Germinal center (tissue), 1 donor: ENCODE measurements at regions not wholly inside any gene's neighbourhood (a gene's known extent, or its start where the extent isn't known, plus 50 kb on each side); places are given as distances from the start of the nearest gene placed in this dataset.
"Not testable (repeated sequence)": the region's sequence is repeated elsewhere in the genome, so short reads cannot be mapped to it uniquely, and the experiment has no call there.

Experiments used
- DNase-seq: peaks from one replicate; pipeline ENCODE4 v3.0.0; 2012; ENCODE audit warnings: mixed read lengths, low spot score

DNA sequence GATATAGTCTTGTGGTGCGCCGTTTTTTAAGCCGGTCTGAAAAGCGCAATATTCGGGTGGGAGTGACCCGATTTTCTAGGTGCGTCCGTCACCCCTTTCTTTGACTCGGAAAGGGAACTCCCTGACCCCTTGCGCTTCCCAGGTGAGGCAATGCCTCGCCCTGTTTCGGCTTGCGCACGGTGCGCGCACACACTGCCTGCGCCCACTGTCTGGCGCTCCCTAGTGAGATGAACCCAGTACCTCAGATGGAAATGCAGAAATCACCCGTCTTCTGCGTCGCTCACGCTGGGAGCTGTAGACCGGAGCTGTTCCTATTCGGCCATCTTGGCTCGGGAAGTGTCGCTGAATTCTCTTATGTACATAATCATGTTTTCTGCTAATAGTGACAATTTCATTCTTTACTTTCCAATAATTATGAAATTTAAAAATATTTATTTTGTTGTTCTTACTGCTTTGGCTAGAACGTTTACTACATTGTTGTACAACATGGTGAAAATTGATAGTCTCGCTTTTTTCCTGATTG, 61.2 kb upstream of the MINDY3 start:
- DNase-seq = not testable (repeated sequence)

DNA sequence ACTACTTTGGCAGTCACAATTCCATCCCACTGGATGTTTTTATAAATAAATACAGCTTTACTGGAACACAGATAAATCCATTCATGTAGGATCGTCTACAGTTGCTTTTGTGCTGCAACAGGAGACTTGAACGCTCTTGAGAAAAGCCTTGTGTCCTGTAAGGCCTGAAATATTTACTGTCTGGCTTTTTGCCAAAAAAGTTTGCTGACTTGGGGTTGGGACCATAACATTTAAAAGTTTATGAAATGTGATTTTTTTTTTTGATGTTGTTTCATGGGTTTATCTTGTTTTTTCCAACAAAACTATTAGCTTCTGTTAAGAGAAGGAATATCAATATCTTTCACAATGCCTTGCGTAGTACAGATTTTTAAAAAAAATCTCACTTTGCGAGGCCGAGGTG, 71.1 kb upstream of the MINDY3 start:
- DNase-seq = no peak

DNA sequence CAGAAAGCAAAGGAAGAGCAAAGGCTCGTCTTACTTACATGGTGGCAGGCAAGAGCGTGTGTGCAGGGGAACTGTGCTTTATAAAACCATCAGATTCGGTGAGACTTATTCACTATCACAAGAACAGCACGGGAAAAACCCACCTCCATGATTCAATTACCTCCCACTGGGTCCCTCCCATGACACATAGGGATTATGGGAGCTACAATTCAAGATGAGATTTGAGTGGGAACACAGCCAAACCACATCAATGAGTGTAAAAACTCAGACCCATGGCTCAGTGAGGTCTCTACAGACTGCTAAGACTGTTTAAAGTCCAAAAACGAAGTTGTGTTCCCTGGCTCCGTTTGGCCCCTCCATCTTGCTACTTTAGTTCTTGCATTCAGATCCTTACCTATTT, 79.2 kb upstream of the MINDY3 start:
- DNase-seq = not testable (repeated sequence)

DNA sequence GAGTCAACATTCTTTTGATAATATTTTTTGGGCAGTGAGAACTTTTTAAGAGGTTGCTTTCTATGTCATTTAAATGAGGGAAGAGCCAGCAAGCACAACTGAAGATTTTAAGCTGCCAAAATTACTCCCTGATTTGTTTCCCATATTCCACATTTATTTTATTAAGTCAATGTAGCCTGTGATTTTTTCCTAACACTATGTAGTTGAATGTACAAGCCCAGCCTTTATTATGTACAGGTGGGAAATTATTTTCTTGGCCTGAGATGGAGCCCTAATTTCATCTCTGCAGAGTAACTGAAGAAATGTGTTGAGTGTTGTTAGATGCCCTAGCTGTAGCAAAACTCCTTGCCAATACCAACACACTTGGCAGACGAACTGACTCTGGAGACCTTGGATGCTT, 83.1 kb upstream of the MINDY3 start:
- no peak for DNase-seq

DNA sequence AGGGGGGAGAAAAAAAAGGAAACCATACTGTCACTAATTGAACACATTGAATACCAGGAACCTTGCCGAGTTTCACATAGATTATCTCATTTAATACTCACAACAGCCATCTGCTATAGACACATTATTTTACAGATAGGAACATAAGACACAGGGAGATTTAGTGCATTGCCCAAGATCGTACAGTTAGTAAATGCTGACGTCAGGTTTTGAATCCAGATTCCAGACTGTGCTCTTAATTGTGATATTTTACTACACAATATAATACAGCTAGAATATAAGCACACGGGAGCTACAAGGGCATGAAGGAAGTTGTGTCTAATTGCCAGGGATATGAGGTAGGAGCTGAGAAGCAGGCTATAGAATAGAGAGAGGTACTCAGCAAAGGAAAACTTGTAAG, 93.9 kb upstream of the MINDY3 start:
- no peak for DNase-seq

DNA sequence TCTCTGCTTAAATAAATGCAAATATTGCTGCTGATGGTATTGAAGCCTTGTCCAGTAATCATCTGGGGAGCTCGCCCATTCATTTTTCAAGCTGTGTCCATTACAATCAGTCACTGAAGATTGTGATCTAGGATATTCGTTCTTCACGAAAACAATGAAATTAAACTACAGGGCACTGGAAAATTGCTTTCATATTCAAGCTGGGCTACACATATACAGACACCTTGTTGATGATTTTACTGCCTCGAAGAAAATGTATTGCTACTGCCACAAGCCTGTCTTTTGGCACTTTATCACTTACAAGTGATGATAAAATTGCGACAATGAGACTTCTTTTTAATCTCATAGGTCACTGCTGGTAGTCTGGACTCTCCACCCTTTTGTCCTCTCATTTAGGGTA, 100.0 kb upstream of the MINDY3 start:
- no peak for DNase-seq

DNA sequence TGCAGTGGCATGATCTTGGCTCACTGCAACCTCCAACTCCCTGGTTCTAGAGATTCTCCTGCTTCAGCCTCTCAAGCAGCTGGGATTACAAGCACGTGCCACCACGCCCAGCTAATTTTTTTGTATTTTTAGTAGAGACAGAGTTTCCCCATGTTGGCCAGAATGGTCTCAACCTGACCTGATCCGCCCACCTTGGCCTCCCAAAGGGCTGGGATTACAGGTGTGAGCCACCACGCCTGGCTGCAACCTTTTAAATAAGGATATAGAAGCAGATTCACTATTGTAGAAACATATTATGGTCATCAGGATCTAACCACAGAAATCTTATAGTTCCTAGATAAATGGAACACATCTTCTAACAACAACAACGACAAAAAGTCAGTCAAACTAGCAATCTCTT, 112.4 kb upstream of the MINDY3 start:
- DNase-seq = not testable (repeated sequence)

DNA sequence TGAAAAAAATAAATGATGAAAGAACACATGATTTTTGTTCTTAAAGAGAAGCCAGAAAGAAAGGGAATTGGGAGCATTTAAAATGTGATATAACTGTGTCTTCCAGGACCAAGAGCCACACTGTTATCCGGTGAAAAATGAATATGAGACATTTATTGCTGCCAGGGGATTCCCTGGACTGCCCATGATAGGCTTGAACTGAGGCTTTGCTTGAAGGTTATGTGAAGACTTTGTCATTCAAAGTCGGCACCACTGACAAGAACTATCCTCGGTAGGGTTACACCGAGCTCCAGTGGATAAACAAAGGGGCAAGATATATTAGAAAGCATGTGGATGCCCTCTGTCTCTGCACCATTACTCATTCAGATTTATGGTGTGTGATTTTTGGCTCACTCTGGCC, 125.4 kb upstream of the MINDY3 start:
- DNase-seq = no peak

DNA sequence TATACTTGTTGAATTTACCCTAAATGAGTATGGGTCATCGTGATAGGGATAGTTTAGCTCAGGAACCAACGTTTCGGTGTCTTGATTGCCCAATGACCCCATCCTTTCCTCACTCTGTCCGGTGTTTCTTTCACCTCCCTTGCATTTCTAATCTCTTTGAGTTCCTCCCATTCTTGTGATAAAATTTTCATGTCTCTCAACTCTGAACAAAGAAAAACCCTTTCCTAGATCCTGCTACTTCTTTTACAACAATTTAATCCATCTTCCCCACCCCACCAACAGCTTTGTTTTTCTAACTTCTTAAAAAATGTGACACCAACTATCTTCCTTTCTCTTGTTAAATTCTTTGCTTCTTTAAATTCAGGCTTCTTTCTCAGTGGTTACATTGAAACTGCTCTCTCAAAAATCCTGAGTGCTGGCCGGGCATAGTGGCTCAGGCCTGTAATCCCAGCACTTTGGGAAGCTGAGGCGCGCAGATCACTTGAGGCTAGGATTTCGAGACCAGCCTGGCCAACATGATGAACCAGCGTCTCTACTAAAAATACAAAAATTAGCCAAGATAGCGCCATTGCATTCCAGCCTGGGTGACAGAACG, 130.3 kb upstream of the MINDY3 start:
- DNase-seq = no peak

DNA sequence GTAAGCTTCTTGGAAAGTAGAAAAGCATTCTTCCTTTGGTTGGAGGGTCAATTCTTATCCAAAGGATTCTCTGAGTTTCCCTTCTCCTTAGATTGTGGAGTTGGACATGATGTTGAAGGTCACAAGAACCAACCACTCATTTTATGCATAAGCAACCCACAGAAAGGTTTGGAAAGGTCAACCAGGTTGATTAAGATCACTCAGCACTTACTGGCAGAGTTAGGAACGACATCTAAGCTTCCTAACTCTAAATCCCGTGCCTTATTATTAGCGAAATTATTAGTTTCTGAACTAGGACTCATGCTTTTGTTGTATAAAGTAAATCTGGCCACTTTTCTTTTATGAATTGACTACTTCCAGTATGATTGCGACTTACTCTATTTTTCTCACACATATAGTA, 137.0 kb upstream of the MINDY3 start:
- DNase-seq = no peak

DNA sequence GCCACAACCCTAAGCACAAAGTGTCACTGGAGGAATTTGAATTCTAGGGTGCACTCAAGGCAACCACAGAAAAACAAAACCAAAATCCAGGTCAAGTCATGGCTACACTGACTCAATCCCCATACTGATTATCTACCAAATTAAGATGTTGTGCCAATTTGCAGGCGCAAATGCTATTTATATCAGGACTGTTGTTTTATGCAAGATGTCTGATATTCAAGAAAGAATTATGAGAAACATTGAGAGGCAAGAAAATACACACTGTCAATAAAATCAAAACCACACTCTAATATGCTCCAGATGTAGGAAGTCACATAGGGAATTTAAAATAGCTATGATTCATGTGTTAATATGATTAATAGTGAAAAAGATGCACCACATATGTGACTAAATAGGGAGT, 141.3 kb upstream of the MINDY3 start:
- no peak for DNase-seq

DNA sequence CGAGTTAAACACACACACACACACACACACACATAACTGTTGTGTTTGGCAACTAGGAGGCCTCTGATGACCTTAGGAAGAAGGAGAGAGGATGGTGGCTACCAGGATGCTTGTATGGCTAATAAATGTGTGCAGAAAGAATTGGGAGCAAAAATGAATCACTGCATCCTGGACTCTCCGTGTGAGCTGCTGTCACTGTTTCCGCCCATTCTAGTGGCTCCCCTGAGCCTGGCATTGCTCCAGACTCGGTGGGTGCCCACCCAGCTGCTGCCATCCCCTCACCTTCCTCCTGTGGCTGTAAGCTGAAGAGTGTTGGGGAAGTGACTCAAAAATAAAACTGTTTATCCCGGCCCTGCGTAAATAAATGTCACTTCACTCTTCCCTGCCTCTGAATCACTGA, 149.5 kb upstream of the MINDY3 start:
- DNase-seq = no peak

DNA sequence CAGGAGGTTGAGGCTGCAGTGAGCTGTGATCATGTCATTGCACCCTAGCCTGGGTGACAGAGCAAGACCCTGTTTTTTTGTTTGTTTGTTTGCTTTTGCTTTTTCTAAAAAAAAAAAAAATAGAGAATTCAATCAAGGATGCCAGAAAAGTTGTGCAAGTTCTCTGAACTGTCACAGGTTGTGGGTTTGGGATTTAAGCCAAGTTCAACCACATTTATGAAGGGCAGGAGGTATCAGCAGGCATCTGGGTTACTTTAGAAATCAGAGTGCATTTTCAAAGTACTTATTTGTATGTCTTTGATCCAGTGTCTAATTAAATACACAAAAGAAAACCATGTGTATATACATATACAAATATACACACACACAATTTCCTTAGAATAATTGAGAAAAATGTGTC, 151.2 kb upstream of the MINDY3 start:
- no peak for DNase-seq

DNA sequence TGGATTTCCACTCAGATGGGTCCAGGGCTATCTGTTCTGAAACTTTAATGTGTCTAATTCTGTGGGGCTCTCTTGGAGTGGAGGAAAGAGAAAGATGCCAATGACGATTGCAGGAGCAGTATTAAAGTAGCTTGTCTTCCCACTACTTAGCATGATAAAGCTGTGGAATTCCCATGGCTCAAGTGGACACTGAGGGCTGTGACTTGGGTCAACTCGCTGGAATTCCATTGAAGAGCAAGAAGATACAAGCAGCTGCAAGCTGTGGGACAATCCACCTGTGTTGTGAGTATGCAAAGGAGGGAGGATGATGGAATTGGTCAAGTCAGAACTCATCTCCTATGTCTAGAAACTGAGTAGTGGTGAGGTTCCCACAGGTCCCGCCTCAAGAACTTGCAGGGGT, 154.2 kb upstream of the MINDY3 start:
- DNase-seq = no peak

DNA sequence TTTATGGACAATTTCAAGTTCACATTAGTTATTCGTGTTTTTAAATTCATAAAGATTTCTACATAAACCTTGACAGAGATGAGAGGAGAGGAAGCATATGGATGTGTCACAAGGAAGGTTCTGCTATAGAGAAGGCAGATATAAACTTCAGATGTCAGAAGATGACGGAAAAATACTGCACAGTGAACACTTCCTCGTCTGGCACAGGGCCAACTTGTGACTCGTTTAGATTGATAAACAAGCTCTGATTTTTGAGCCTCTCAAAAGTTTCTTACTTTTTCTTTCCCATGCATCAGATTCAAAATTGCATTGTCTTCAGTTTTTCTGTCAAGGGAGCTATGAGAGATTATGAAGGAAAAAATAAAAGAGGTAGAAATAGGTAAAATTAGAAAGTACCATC, 156.4 kb upstream of the MINDY3 start:
- no peak for DNase-seq

DNA sequence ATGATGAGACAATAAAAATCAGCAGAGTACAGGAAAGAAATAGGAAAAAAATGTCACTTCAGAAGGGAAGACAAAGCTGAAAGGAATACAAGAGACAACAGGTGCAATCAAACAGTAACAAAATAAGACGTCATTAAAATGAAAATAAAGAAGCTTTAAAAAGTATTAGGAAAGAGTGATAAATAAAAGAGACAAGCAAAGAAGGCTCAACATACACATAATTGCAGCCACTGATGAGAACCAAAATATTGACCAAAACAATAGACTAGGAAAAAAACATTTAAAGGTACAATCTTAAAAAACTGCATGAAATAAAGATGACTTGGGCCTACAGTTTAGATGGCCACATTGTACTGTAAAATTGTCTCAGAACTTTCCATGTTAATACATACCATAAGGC, 160.5 kb upstream of the MINDY3 start:
- DNase-seq = no peak

DNA sequence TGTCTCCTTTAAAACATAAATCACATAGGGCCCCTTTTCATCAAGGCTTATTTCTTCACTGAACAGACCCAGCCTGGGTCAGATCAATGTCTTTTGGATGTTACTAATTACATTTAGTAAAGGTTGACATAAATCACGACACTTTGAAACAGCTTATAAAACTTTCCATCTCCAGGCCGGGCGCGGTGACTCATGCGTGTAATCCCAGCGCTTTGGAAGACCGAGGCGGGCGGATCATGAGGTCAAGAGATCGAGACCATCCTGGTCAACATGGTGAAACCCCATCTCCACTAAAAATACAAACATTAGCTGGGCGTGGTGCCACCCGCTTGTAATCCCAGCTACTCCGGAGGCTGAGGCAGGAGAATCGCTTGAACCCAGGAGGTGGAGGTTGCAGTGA, 166.5 kb upstream of the MINDY3 start:
- not testable (repeated sequence) for DNase-seq

DNA sequence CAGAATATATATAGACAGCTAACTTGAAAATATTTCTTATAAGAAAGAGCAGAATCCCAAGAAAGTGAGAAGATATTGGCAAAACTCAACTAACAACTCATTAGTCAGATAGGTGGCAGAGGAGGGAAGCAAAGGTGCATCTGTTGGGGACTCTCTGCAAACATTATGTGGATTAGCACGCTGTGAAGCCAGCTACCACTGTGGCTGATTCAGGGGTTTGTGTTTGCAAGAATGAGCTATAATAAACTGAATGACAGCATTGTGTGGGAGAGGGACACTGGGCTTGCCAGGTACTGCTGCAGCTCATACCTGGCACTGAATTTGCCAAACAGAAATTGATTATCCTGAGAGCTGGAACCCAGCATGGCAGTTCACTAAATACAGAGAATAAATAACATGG, 170.3 kb upstream of the MINDY3 start:
- DNase-seq = no peak

DNA sequence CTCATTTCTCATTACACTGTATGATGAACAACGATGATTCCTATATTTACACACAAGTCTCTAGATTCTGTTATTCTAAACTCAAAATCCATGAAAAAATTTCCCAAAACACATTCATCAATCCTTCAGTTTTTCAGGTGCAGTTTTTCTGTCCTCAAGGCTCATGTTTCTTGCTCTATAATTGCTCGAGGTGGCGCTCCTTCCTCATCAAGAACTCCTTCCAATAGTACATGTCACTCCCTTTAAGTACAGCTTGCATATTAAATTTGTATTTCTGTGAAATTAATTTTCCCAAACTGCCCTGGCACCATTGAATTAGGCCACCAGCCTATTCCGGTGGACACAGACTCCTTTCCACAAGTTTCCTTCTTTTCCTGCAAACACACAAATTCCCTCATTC, 188.7 kb upstream of the MINDY3 start:
- no peak for DNase-seq

DNA sequence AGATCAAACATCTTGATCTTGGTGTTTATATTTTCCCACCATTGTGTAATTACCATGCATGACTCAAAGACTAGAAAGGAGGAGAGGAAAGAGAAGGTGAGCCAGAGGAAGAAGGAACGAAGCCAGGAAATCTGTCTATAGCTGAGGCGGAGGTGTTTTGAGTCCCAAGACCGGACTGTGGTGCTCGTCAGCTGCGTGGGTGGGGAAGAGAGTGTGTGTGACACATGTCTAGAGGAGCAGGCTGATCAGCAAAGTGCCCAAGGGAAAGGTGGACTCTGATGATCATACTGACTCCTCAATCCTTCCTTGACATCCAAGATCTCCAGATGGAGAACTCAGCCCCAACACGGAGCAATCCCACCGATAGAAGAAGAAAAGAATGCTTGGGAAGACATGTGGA, 189.5 kb upstream of the MINDY3 start:
- DNase-seq = no peak

DNA sequence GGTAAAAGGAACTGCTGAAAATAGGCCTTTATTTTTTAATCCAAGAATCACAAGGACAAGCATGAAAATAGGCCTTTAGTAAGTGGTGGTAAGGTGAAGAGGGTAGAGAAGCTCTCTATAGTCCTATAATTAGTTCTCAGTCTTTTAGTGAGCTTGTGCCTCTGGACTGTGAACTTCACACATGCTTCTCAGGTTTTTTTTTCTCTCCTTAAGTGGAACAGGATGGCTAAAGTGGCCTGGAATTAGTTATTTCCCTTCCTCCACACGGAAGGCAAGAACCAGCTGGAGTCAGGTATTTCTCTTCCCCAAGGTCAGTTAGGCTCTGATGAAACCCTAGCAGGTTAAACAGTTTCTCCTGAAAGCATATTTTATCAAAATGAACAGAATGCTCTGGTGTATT, 203.0 kb upstream of the MINDY3 start:
- DNase-seq = no peak

DNA sequence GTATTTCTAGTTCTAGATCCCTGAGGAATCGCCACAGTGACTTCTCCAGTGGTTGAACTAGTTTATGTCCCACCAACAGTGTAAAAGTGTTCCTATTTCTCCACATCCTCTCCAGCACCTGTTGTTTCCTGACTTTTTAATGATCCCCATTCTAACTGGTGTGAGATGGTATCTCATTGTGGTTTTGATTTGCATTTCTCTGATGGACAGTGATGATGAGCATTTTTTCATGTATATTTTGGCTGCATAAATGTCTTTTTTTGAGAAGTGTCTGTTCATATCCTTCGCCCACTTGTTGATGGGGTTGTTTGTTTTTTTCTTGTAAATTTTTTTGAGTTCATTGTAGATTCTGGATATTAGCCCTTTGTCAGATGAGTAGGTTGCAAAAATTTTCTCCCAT, 223.2 kb upstream of the MINDY3 start:
- DNase-seq = not testable (repeated sequence)

DNA sequence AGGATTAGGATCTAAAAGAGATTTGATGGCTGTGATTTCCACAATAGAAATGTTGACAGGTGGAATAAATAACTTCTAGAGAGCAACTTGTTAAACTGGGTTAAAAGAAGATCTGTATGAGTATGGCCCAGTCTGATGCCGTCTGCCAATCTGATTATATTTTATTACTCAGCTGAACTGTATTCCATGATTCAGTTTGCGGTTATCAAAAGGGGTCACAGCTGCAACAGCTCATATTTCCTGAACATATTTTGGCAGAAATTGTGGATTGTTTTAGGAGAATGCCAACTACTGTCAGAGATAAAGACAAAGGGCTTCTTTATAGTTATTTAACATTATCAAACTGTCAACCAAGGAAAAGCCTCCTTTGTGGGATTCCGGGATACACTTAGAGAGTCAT, 244.8 kb upstream of the MINDY3 start:
- no peak for DNase-seq

DNA sequence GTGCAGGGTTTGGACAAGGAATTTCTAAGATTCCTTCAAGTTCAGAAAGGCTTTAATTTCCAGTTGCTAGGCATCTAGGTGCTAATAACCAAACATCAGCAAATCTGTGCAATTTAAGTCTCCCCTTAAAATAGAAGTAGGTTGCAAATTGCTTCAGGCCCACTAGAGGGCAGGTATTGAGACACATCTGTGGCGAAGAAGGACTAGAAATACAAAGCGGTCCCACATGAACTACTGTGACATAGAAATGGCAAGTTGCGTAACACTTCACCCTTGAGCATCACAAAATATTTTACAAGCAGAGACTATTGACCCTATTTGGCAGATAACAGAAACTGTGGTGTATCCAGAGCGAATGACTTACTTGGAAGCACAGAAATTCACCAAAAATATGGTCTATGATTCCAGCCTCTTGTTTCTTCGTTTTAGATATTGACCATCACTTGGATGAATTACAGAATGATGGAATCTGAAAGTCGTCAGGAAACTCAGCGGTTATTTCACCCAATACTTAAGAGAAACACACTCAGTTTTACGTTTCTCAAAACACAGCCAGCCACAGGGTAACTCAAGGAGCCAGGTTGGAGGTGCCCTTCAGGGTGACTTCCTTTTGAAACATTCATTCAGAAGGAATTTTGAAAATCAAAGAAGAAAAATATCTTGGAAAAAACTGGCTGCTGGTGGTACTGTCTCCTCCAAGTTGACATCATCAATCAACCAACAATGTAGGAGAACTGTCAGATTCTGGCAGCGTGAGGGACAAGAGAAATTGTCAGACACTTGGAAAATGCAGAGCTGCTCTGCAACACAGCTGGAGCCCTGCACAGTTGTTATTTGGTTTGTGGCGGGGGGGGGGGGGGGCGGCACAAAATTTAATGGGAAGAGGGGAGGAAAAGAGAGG, 256.3 kb upstream of the MINDY3 start:
- peak; percentile 3 for DNase-seq
